Globus pallidus (tissue), 1 donor: ENCODE measurements at regions not wholly inside any gene's neighbourhood (a gene's known extent, or its start where the extent isn't known, plus 50 kb on each side); places are given as distances from the start of the nearest gene placed in this dataset.
"Not testable (repeated sequence)": the region's sequence is repeated elsewhere in the genome, so short reads cannot be mapped to it uniquely, and the experiment has no call there.

Experiments
- DNase-seq: peaks from one replicate; pipeline ENCODE4 v3.0.0-alpha.2; 2015; ENCODE audit warnings: low spot score

DNA sequence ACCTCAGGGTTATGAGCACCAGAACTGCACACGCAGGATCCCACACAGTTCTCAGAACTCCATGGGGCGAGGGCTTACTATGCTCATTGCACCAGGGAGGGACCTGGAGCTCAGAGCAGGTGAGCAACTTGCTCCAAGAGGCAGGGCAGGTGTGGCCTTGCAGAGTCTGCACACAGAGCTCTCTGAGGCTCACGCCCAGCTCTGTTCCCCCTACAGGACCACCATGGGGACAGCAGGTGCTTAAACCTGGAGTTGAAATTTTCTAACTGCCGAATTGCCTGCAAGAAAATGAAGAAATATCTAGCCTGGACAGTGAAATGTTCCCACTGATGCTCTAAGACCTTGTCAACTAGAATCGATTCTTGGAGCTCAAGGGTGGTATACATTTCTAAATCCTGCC is 49.9 kb upstream of the MSMB start:
- not testable (repeated sequence) for DNase-seq

DNA sequence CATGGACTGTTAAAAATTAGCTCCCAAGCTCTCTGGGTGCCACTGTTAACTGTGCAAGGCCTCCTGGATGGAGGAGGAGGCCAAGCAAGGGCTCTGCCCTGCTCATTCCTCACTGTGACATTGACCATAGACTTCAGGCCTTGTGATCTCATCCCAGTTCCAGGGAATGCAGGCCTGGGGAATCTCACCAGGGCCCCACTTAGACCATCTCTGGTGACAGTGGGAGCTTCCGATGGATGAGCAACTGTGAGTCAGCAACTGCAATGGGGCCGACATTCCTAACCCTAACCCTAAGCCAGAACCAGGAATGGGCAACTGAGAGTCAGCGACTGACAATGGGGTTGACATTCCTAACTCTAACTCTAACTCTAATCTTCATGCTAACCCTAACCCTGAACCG is 50.4 kb upstream of the MSMB start:
- DNase-seq = no peak

GRCh38 chr10:46096909-46097575 is 51.0 kb upstream of the MSMB start:
- DNase-seq = no peak

DNA sequence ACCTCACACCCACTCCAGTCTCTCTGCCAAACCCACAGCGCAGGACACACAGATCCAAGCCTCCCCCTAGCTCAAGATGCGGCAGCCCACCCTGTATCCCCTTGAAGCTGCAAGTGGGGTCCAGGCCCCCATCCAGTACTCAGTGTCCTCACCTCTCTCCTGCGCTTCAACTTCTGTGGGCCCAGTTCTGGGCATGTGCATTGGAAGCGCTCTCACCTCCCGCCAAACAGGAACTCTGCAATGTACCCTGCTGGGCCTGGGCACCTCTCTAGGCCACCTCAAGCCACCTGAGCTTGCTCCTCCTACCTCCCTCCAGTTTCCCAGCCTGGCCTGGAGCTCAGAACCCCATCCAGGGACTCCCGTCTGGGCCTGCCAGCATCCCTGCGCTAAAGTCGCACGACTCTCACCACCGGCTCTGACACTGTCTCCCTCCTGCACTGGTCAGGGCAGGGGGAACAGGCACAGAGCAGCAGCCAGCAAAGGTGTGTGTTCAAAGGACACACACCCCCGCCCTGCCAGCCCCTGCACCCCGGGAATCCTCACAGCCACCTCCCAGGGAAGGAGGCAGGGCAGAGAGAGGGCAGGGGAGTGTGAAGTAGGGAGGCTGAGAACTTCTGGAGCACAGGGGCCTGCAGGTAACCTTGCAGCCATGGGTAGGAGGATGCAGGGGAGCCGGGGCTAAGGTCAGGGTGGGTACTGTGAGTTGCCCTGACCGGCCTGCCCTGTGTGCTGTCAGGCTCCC is 51.7 kb upstream of the MSMB start:
- DNase-seq = no peak

DNA sequence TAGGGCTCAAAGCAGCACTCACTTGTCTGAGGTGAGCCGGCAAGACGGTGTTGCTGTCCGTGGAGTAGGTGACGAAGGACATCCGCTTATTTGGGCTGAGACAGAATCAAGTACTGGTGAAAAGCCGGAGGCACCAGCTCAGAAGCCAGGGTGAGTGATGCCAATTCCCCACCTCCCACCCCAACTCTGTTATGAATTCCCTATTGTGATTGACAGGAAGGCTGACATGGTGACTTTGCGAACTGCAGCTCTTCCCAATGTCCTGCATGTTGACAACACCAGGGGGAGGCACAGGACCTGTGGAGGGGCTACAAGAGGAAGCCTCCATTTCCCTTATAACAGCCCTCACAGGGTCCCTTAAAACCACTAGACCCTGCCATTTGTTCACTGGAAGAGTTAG is 52.3 kb upstream of the MSMB start:
- no peak for DNase-seq

DNA sequence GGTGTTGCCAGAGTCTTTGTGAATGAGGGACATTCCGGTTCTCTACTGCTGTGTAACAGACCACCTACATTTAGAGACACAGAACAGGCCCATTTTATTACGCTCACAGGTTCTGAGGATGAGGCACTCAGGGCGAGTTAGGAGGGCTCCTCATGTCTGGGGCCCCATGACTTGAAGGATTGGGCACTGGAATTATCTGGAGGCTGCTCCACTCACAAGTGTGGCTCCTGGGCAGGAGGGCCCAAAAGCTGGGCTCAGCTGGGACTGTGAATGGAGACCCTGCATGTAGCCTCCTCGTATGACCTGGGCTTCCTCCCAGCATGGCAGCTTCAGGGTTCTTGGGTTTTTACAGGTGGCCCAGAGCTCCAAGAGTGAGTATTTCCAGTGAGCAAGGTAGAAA is 52.9 kb upstream of the MSMB start:
- not testable (repeated sequence) for DNase-seq

DNA sequence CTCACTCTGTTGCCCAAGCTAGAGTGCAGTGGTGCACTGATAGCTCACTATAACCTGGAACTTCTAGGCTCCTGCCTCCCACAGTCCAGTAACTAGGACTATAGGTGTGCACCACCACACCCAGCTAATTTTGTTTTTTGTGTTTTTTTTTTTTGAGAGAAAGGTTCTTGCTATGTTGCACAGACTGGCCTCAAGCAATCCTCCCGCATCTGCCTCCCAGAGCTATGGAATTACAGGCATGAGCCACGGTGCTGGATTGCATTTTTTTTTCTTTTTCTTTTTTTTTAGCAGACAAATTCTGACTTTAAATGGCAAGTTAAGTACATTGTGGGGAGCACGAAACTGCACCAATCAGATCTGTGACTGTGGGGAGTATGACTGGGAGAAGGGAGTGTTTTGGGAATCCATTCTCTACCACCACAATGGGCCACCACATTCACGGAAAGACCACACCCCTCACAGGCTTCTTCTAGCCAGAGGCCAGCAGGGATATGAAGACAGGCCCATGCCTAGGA is 58.1 kb upstream of the MSMB start:
- DNase-seq = no peak

DNA sequence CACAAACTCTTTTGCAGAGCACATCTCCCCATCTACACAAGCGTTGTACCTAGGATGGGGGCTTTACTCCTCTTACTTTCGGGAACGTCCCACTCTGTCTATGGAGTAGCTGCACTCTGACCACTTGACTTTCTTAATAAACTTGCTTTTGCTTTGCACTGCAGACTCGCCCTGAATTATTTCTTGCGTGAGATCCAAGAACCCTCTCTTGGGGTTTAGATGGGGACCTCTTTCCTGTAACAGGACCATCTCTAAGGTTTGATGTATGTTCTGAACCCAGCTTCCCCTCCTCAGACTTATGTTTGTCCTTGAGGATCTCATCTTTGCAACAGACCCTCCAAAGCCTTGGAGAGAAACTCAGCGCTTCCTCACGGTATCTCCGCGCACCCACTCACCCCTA is 59.3 kb upstream of the MSMB start:
- DNase-seq = not testable (repeated sequence)

DNA sequence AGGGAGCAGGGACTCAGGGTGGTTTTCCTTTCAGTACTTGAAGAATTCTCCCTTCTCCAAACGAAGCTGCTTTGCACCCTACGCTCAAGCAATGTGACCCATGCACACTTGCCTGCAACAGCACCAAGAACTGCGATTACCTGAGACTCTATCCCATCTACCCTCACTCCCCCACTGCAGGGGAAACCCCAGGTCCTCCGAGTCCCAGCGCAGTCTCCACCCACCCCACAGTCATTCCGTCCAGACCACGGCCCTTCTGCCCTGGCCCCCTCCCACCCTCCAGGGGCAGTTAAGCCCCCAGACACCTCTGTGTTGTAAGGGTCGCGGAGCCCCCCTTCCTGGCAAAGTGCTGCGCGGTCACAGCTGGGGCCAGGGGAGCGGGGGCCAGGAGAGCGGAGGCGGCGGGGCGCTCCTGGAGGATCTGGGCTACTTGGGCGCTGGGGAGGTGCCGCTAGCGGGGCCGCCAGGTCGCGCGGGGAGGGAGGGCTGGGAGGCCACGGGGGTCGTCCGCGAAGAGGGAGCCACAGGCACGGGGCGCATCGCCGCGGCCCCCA is 59.9 kb upstream of the MSMB start:
- DNase-seq = not testable (repeated sequence)

DNA sequence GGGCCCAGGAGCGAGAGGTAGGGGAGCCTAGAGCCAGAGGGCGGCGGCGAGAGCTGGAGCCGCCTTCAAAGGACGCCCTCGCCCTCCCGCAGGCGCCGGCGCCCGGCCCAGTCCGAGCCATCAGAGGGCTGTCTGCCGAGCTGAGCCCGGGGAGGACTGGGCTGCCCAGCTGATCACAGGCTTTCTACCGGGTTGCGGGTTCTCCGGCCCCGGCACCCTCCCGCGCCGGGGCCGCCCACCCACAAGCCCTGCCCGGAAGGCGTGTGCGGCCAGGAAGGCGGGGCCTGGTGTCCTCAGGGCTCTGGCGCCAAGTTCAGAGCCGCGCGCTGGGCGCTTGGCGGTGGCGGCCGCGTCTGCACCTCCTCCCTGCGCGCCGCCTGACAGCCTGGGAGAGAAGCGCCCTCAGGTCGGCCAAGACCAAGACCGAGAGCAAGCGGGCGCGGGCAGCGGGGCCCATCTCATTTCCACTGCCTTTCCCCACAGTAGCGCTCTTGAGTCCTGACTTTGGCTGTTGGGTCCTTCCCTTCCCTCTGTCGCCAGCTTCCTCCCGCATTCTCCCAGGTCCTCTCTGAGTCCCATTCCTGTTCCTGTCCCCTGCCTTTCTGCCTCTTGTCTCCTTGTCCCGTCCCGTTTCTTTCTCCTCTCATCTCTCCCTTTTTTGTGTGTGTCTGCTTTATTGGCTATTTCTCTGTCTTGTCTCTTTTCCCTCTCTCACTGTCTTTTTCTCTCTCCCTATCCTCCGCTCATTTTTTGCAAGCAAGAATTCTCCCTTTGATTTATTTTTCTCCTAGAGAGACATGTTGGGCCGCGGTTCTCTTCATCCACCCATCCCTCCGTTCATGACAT is 60.6 kb upstream of the MSMB start:
- peak; percentile 62 for DNase-seq

DNA sequence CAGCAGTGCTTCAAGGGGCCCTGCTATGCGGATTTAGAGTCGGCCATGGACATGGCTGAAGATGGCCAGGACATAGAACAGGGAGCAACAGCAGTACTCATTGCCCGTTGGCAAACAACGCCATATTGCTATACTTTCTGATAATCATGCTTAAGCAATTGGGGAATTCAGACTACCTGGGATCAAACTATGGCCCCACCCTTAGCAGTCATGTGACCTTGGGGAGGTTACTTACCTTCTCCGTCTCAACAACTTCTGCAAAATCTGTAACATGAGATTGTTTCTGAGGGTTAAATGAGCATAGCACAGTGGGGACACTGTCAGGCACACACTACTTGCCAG is 62.1 kb upstream of the MSMB start:
- not testable (repeated sequence) for DNase-seq

DNA sequence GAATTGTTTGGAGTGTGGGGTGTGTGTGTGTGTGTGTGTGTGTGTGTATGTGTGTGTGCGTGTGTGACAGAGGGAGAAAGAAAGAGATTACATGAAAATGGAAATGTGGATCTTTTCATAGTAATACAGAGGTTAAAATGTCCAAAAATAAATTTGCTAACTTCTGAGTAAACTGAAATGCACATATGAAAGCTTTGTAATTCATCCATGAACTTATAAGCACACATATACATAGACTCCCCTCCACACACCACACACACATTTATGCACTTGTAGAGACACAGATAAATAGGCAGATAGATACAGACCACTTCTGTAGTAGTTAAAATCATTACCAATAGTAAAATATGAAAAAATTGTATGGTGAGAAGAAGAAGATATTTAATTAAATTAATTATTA is 108.2 kb upstream of the MSMB start:
- DNase-seq = not testable (repeated sequence)

DNA sequence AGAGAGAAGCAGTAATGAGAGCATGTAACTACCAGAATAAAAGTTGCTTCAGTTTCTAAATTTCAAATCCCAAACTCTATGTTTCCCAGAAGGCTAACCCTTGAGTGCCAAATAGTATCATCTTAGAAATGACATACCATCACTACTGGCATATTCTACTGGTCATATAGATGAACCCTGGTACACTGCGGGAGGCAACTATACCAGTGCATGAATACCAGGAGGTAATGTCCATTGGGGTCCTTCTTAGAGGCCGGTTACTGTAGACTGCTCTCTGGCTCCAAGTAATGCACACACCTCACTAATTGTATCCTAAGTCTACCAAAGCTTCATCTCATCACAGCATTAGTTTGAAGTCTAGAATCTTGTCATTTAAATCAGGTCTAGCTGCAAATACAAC is 108.6 kb upstream of the MSMB start:
- not testable (repeated sequence) for DNase-seq

DNA sequence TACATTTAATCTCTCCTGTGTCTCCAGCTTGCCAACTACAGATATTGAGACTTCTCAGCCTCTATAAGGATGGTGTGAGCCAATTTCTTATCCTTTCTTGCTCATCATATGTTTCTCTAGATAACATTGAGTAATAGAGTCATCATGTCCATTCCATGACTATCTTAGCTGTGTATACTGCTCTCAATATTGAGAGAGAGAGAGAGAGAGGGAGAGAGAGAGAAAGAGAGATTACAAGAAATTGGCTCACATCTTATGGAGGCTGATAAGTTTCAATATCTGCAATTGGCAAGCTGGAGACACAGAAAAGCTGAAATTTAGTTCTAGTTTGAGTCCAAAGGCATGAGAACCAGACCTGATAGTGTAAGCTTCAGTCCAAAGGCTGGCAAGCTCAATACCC is 110.8 kb upstream of the MSMB start:
- not testable (repeated sequence) for DNase-seq

DNA sequence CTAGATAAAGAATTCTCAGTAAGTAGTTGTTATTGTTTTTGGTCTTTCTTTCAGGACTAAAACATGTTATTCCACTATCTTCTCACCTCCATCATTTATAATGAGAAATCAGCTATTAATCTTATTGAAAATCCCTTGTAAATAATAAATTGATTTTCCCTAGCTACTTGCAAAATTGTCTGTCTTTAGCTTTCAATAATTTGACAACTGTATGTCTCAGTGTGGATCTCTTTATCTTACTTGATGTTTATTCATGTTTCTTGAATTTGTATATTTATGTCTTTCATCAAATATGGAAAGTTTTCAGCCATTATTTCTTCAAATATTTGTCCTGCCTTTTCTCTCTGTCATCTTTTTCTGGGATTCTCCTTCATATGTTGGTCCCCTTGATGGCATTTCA is 117.1 kb upstream of the ANTXRL start:
- DNase-seq = no peak

GRCh38 chr10:46170789-46171188 is 116.0 kb upstream of the ANTXRL start:
- DNase-seq = no peak

DNA sequence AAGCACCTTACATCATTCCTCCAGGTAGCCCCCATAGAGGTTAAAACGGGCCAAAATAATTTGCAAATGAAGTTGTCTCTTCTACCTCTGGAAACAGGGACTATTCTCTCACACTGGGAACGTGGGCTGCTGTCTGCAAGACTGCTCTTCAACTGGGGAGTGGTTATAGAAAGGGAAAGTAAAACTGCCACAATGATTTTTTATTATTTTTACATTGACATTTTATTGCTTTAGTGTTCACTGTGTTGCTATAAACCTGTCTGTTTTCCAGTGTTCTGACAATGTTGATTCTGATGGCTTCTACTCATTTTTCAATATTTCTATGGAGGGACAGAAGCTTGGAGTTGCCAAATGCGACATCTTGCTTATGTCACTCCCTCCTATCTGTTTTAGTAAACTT is 115.1 kb upstream of the ANTXRL start:
- DNase-seq = no peak

DNA sequence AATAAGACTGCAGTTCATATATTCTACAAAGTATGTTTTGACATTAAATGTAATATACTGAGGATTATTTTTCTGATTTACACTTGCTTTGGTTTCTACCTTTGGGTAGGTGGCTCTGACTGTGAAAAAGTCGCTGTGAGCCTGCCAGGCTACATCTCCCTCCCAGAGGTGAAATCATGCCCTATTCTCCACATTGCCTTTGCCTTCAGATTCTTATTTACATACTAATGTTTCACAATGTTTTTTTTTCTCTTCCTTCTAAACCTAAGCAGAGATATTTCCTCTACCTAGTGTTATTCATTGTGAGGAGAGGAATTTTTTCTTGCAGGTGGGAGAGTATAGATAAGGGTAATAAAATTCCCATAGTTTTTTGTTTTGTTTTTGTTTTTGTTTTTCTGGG is 111.5 kb upstream of the ANTXRL start:
- DNase-seq = no peak

- DNase-seq = no peak
Observed at GRCh38 chr10:46175831-46176230, 111.0 kb upstream of the ANTXRL start.

DNA sequence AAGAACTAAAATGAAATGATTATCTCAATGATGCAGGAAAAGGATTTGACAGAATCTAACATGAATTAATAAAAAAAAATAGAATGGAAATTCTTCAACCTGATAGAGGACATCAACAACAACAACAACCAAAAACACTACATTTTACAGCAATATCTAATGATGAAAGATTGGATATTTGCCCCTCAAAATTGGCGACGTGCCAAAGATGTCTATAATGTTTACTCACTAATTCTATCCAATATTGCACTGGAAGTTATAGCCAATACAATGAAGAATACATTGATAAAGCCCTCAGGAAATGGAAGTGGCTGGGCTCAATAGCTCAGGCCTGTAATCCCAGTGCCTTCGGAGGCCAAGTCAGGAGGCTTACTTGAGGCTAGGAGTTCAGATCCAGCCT is 99.4 kb upstream of the ANTXRL start:
- not testable (repeated sequence) for DNase-seq

GRCh38 chr10:46197050-46197449 is 89.7 kb upstream of the ANTXRL start:
- no peak for DNase-seq

DNA sequence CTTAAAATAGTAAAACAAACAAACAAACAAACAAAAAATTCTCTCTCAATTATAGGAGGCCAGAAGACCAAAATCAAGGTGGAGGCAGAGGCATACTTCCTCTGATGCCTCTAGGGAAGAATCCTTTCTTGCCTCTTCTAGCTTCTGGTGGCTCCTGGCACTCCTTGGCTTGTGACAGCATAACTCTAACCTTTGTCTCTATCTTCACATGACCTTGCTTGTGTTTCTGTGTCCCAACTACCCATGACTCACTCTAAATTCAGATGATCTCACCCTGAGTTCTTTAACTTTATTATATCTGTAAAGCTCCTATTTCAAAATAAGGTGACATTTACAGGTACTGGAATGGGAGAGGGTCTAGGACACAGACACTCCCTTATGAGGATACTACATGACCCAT is 88.3 kb upstream of the ANTXRL start:
- no peak for DNase-seq
